NCI-H1105 (cell line): ENCODE measurements at regions not wholly inside any gene's neighbourhood (a gene's known extent, or its start where the extent isn't known, plus 50 kb on each side); places are given as distances from the start of the nearest gene placed in this dataset.
"Not testable (repeated sequence)": the region's sequence is repeated elsewhere in the genome, so short reads cannot be mapped to it uniquely, and the experiment has no call there.

ENCODE experiments used
- DNase-seq: peaks from one replicate; lab custom pipeline; 2025; lab: John Stamatoyannopoulos, UW

- no peak for DNase-seq
Observed at GRCh38 chr1:233473549-233474204, 140.2 kb upstream of the KCNK1 start.

GRCh38 chr1:233477359-233477758 is 136.5 kb upstream of the KCNK1 start:
- DNase-seq = no peak

- DNase-seq = no peak
Observed at GRCh38 chr1:233478611-233479010, 135.3 kb upstream of the KCNK1 start.

- no peak for DNase-seq
Observed at GRCh38 chr1:233479110-233479890, 134.6 kb upstream of the KCNK1 start.

GRCh38 chr1:233480198-233480597 is 133.7 kb upstream of the KCNK1 start:
- no peak for DNase-seq

GRCh38 chr1:233482388-233482787 is 131.5 kb upstream of the KCNK1 start:
- no peak for DNase-seq

GRCh38 chr1:233485385-233485784 is 128.5 kb upstream of the KCNK1 start:
- DNase-seq = no peak

GRCh38 chr1:233485809-233486398 is 128.0 kb upstream of the KCNK1 start:
- DNase-seq = no peak

GRCh38 chr1:233487408-233487807 is 126.5 kb upstream of the KCNK1 start:
- no peak for DNase-seq

GRCh38 chr1:233489411-233489810 is 124.5 kb upstream of the KCNK1 start:
- DNase-seq = no peak

GRCh38 chr1:233490488-233490887 is 123.4 kb upstream of the KCNK1 start:
- no peak for DNase-seq

GRCh38 chr1:233491953-233492620 is 121.8 kb upstream of the KCNK1 start:
- no peak for DNase-seq

- DNase-seq = no peak
Observed at GRCh38 chr1:233496993-233497392, 116.9 kb upstream of the KCNK1 start.

GRCh38 chr1:233497679-233498078 is 116.2 kb upstream of the KCNK1 start:
- DNase-seq = no peak

- no peak for DNase-seq
Observed at GRCh38 chr1:233500106-233500505, 113.8 kb upstream of the KCNK1 start.

GRCh38 chr1:233503366-233503954 is 110.4 kb upstream of the KCNK1 start:
- no peak for DNase-seq

- DNase-seq = no peak
Observed at GRCh38 chr1:233505130-233505529, 108.8 kb upstream of the KCNK1 start.

- not testable (repeated sequence) for DNase-seq
Observed at GRCh38 chr1:233505889-233506288, 108.0 kb upstream of the KCNK1 start.

- no peak for DNase-seq
Observed at GRCh38 chr1:233509526-233509925, 104.4 kb upstream of the KCNK1 start.

GRCh38 chr1:233512538-233512937 is 101.4 kb upstream of the KCNK1 start:
- no peak for DNase-seq

- no peak for DNase-seq
Observed at GRCh38 chr1:233513431-233513830, 100.5 kb upstream of the KCNK1 start.

GRCh38 chr1:233514946-233515391 is 98.9 kb upstream of the KCNK1 start:
- no peak for DNase-seq
